GM19023 (cell line): ENCODE measurements at regions not wholly inside any gene's neighbourhood (a gene's known extent, or its start where the extent isn't known, plus 50 kb on each side); places are given as distances from the start of the nearest gene placed in this dataset.
"Not testable (repeated sequence)": the region's sequence is repeated elsewhere in the genome, so short reads cannot be mapped to it uniquely, and the experiment has no call there.

Source experiments
- ATAC-seq: cut with Tn5 transposase; IDR thresholded peaks from one replicate; pipeline ENCODE4 v1.9.1; 2021; ENCODE audit warnings: mild to moderate bottlenecking, moderate library complexity; ENCODE audit not compliant: unreplicated experiment

GRCh38 chr2:187985923-187986322 is 305.8 kb upstream of the GULP1 start:
- ATAC-seq: no peak

DNA sequence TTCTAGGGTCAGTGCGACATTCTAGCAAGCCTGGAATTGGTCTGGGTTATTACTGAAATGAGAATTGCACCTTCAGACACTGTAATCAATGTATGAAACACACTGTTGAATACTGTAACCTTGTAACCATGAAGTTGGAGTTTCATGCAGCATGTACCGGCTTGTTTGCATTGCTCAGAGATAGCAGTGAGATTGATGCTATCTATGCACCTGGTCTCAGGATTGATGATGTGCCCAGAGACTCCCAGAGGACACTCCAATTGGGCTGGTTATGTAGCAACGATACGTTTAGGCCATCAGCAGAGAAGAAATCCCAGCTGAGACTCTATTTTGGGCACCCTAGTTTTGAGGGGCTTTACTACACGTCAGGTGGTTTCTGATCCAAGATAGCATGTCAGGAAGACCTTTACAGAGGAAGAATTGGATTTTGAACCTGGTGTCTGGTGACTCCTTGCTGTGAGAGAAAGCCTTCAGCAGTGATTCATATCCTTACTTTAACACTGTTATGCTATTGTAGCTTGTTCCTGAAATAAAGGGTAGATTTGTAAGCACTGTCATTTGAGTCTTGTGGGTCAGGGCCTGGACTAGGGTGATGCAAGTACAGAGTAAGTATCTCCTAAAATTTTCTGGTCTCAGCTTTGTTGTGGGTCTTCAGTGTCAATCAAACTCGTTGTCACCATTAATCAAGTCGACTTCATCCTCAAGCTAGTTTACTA is 305.1 kb upstream of the GULP1 start:
- ATAC-seq: no peak

DNA sequence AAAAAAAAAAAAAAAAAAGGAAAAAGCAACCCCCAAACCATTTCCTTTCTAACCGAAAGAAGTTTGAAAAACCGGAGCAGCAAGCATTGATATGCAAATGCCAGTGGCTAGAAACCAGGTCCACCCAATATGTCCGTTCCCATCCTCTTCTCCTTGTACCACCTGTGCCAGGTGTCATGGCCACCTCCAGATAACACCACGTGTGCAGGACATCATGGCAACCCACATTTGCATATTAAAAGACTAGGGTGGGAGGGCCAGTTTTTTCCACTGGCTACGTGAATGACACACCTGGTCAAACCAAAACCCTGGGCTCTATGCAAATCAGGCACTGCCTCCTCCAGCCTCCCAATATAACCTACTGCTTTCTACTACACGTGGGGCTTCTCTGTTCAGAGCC is 303.3 kb upstream of the GULP1 start:
- ATAC-seq: no peak

GRCh38 chr2:187989925-187990623 is 301.6 kb upstream of the GULP1 start:
- ATAC-seq: no peak

GRCh38 chr2:187991389-187991788 is 300.3 kb upstream of the GULP1 start:
- no peak for ATAC-seq

DNA sequence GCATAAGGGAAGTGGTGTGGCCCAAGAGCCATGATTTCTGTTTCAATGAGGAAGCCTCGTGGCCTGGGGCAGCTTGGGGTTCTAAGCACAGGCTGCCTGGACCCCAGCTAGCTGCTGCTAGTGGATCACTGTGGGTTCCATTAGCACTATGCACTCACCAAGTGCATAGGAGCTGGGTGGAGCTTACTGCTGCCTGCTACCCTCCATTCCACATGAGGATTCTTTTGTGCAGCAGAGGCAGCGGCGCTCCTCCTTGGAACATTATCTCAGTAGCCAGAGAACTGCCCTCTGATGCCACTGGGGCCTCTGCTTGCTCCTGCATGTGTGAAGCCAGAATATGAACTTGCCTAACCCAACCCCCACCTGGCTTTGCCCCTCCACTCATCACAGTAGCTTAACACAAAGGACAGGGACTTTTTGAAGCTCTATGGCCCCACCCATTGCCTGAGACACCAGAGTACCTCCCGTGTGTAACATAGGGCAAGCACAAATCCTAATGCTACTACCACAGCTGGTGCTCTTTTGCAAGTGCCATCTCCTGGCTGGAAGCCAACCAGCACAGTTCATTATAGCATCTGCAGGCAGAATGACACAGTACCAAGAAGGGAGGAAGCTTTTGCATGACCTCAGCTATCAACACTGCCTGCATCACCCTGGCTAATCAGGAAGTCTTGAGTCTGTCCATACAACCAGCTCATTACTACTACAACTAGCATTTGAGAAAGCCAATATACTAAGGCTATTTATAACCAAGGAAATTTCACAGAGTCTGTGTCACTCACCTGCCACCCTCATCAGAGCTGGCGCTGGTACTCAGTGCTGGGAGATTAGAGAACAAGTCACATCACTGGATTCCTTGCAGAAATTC is 297.0 kb upstream of the GULP1 start:
- no peak for ATAC-seq

DNA sequence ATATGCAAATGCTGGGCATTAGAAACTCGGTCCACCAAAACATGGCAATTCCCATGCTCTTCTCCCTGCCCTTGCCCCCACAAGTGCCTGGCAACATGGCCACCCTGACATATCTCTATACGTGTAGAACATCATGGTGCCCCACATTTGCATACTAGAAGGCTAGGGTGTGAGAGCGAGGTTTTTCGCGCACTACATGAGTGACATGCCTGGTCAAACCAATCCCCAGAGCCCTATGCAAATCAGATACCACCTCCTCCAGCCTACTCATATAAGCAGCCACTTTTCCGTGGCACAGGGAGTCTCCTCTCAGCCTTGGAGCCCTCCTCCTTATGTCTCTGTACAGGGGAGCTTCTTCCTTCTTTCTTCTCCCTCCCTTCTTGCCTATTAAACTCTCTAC is 296.1 kb upstream of the GULP1 start:
- no peak for ATAC-seq

DNA sequence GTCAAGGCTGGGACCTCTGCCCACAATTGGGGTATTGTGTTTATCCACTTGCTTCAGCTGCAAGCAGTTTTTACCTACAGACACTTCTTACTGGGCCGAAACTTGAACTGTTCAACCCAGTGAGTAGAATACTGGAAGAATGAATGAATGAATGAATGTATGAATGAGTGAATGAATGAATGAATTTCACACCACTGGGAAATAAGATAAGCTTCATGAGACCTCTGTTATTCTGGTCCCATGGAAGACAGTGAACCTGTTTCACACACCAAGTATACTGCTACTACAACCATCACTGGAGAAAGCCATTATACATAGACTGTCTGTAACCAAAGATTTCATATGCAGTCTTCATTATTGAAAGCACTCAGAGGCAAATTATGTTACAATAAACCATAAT is 295.0 kb upstream of the GULP1 start:
- no peak for ATAC-seq

DNA sequence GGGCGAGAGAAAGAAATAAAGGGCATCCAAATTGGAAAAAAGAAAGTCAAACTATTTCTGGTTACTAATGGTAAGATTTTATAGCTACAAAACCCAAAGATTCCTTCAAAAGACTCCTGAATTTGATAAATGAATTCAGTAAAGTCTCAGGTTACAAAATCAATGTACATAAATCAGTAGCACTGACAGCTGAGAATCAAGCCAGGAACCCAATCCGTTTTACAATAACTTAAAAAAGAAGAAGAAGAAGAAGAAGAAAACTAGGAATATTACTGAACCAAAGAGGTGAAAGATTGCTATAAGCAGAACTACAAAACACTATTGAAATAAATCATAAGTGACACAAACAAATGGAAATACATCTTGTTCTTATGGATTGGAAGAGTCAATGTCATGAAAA is 291.5 kb upstream of the GULP1 start:
- ATAC-seq: no peak

DNA sequence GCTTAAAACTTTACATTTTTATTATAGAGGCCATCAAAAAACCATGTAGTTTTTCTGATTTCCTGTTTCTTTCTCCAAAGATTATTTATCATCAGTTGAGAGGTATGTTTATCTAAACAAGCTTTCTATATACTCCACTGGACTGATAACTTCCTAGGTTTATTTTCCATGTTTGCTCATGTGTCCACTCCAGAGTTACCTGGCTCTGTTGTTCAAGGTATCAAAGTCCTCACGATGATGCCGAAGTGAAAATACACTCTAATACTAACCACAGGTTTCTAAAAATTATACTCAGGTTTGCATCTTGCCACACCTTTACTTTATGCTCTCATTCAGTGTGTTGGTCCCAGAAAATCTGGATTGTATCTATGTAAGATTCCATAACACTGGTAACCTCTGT is 287.9 kb upstream of the GULP1 start:
- ATAC-seq: no peak

- ATAC-seq: no peak
These were observed 277.9 kb upstream of the GULP1 start for GRCh38 chr2:188013767-188014166.

DNA sequence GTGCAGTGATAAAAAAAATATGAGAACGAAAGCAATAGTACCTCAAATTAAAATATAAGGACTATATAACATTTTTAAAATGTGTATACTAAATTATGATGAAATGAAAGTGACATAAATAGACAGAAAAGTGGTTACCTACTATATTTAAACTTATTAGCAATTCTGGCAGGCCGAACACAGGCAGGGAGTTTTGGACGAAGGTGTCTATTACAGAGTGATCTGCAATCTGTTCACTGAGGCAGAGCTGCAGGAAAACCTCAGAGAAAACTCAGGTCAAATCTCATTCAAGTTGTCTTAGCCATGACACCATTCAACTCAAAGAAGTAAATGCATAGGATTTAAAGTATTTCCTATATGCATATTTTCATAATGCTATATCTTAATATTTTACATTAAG is 274.8 kb upstream of the GULP1 start:
- ATAC-seq: no peak

- no peak for ATAC-seq
These were observed 269.3 kb upstream of the GULP1 start for GRCh38 chr2:188022389-188022788.

- ATAC-seq: no peak
These were observed 268.6 kb upstream of the GULP1 start for GRCh38 chr2:188023035-188023434.

- ATAC-seq: no peak
These were observed 266.9 kb upstream of the GULP1 start for GRCh38 chr2:188024811-188025210.

DNA sequence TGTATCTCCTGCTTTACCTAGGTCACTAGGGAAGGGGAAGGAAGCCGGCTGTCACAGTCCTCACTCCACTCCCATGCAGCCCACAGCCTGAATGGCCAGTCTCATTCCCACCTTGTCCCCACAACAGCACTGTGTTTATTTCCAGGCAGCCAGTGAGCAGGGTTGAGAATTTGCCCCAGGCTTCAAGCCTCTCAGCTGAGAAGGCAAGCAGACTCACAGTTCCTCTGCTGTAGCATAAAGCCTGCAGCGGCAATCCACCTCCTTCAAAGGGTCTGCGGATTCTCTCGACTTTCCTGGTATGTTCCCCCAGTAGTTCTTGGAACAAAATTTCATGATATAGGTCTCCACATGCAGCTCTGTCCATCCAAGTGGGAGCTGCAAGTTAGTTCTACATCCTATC is 262.9 kb upstream of the GULP1 start:
- ATAC-seq: no peak

DNA sequence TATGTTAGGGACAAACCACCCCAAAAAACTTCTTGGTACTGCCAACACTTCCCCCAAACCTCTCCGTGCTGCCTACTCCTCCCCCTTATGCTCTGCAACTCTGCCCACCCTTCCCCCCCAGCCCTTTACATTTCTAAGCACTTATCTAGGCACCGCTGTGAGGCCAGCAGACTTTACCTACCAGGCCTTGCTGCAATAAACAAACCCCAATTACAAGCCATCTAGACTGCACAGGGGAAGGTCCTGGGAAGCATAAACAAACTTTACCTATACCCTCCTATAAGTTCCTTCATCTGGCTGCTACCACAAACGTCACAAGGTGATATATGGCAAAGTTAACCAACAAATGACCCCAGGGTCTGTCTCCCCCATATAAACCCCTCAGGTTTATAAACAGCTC is 259.4 kb upstream of the GULP1 start:
- no peak for ATAC-seq

GRCh38 chr2:188032786-188033185 is 258.9 kb upstream of the GULP1 start:
- no peak for ATAC-seq

- not testable (repeated sequence) for ATAC-seq
These were observed 258.4 kb upstream of the GULP1 start for GRCh38 chr2:188033240-188033639.

DNA sequence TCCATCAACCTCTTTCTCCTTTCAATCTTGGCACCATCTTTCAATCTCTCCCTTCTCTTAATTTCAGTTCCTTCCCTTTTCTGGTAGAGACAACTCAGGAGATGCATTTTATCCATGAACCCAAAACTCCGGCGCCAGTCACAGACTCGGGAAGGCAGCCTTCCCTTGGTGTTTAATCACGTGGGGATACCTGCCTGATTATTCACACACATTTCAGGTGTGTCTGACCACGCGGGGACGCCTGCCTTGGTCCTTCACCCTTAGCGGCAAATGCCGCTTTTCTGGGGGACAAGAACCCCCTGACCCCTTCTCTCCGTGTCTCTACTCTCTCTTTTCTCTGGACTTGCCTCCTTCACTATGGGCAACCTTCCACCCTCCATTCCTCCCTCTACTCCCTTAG is 257.6 kb upstream of the GULP1 start:
- ATAC-seq: not testable (repeated sequence)

DNA sequence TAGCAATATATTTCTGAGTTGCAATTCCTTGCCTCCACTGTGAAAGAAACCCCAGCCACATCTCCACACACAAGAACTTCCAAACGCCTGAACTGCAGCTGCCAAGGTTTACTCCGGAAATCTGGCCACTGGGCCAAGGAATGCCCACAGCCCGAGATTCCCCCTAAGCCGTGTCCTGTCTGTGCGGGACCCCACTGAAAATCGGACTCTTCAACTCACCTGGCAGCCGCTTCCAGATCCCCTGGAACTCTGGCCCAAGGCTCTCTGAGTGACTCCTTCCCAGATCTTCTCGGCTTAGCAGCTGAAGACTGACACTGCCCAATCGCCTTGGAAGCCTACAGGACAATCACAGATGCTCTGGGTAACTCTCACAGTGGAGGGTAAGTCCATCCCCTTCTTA is 256.3 kb upstream of the GULP1 start:
- ATAC-seq: not testable (repeated sequence)

DNA sequence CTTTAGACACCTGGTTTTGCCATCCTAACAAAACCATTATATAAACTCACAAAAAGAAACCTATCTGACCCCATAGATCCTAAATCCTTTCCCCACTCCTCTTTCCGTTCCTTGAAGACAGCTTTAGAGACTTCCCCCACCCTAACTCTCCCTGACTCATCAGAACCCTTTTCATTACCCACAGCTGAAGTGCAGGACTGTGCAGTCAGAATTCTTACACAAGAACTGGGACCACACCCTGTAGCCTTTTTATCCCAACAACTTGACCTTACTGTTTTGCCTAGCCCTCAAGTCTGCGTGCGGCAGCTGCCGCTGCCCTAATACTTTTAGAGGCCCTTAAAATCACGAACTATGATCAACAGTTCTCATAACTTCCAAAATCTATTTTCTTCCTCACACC is 254.9 kb upstream of the GULP1 start:
- not testable (repeated sequence) for ATAC-seq
